NT2/D1 (cell line): ENCODE measurements at regions not wholly inside any gene's neighbourhood (a gene's known extent, or its start where the extent isn't known, plus 50 kb on each side); places are given as distances from the start of the nearest gene placed in this dataset.
"Not testable (repeated sequence)": the region's sequence is repeated elsewhere in the genome, so short reads cannot be mapped to it uniquely, and the experiment has no call there.

Experiments used
- SUZ12 ChIP-seq: IDR thresholded peaks from 2 replicates; pipeline ENCODE4 v1.6.1; 2011; ENCODE audit not compliant: insufficient read length, insufficient read depth; ENCODE audit errors: extremely low read depth
- YY1 ChIP-seq: IDR thresholded peaks from 2 replicates; pipeline ENCODE4 v1.6.1; 2011; ENCODE audit not compliant: insufficient read length, insufficient read depth
- ZNF274 ChIP-seq: IDR thresholded peaks from 2 replicates; pipeline ENCODE4 v1.6.1; 2011; ENCODE audit warnings: mild to moderate bottlenecking, low read depth, low read length

DNA sequence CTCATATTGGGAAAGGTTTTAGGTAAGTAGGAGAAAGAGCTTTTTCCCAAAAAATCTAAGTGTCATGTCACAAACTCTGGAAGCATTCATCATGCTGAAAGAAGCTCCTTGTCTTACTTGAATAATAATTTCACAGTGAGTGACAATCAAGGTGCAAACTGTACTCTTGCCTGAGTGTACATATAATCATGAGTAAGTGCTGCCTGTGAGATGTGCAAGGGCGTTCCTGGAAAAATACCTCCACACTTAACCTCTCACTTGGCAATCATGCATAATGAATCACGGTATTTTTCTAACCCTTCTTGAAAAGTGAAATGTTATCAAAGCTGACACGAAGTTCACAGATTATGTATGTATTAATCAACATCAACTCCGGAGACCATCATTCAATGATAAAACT lies 289.2 kb upstream of the SPATA31A3 start:
- TF ChIP-seq YY1, ZNF274, SUZ12: not testable (repeated sequence)
